ENCODE measurements at regions not wholly inside any gene's neighbourhood (a gene's known extent, or its start where the extent isn't known, plus 50 kb on each side); places are given as distances from the start of the nearest gene placed in this dataset.

GRCh38 chr6:18707714-18708439 is 320.7 kb downstream of the RNF144B start:
- no peak overlapping the region for H3K27ac Mint-ChIP-seq
- no peaks in the 10 kb centered on the region for H3K36me3 ChIP-seq (replicated peaks in 1 of 2; ENCODE audit: control insufficient read depth in 1 of 2, insufficient read depth in 2 of 2, low read length in 2 of 2)
- H3K9me3 Mint-ChIP-seq = peaks cover 0 to 11% (median 2%) of the 10 kb centered on the region in 7 donors
- no peaks in the 10 kb centered on the region for H3K4me1 ChIP-seq (ENCODE audit: control insufficient read depth in 1 of 2, insufficient read depth in 2 of 2, low read length in 2 of 2)
- H3K27ac ChIP-seq (ENCODE audit: low read depth in 1 of 2, low read length in 2 of 2) = no peak overlapping the region
- 78% methylated on average over 3 of the region's 6 CpGs for WGBS (ENCODE audit: insufficient coverage)
- intact Hi-C loops (cut with micrococcal nuclease) = no loop called here
- no peaks in the 10 kb centered on the region for H3K36me3 Mint-ChIP-seq
- no peak for TF ChIP-seq CTCF (IDR thresholded peaks at IDR 0.05)
- no peak overlapping the region for H3K4me2 ChIP-seq (replicated peaks; ENCODE audit: extremely low read depth, low read length, poor library complexity, severe bottlenecking)
- no peaks in the 10 kb centered on the region for H3K4me1 Mint-ChIP-seq
- H3K4me3 Mint-ChIP-seq = no peak overlapping the region
- H3K9me3 ChIP-seq (replicated peaks in 1 of 2; ENCODE audit: control insufficient read depth in 1 of 2, insufficient read depth in 1 of 2, low read length in 2 of 2) = no peaks in the 10 kb centered on the region
- no peak for DNase-seq
- no peaks in the 10 kb centered on the region for H4K20me1 ChIP-seq (ENCODE audit: insufficient read depth, low read length)
- H3K27me3 Mint-ChIP-seq (ENCODE audit: low read depth in 3 of 3) = no peaks in the 10 kb centered on the region
- H3K9ac ChIP-seq (ENCODE audit: insufficient read depth, low read length, poor library complexity, severe bottlenecking) = no peak overlapping the region
- no peak overlapping the region for H2AFZ ChIP-seq (ENCODE audit: insufficient read depth, low read depth, low read length, poor library complexity, severe bottlenecking)
- no peak overlapping the region for H3K4me3 ChIP-seq (replicated peaks in 1 of 3; ENCODE audit: low read depth in 2 of 3, low read length in 3 of 3)
- H3K79me2 ChIP-seq (ENCODE audit: insufficient read depth, low read length) = no peaks in the 10 kb centered on the region
- H3K27me3 ChIP-seq (ENCODE audit: control insufficient read depth in 2 of 2, insufficient read depth in 2 of 2, low read length in 2 of 2) = no peaks in the 10 kb centered on the region

- Histone ChIP-seq H2AFZ (ENCODE audit: insufficient read depth, low read depth, low read length, poor library complexity, severe bottlenecking) (no peak overlapping the region), H3K9ac (ENCODE audit: insufficient read depth, low read length, poor library complexity, severe bottlenecking) (no peak overlapping the region), H3K27ac (ENCODE audit: low read depth in 1 of 2, low read length in 2 of 2) (no peak overlapping the region), H3K36me3 (replicated peaks in 1 of 2; ENCODE audit: control insufficient read depth in 1 of 2, insufficient read depth in 2 of 2, low read length in 2 of 2) (no peaks in the 10 kb centered on the region), H3K4me2 (replicated peaks; ENCODE audit: extremely low read depth, low read length, poor library complexity, severe bottlenecking) (no peak overlapping the region), H4K20me1 (ENCODE audit: insufficient read depth, low read length) (no peaks in the 10 kb centered on the region), H3K27me3 (ENCODE audit: control insufficient read depth in 2 of 2, insufficient read depth in 2 of 2, low read length in 2 of 2) (no peaks in the 10 kb centered on the region), H3K79me2 (ENCODE audit: insufficient read depth, low read length) (no peaks in the 10 kb centered on the region), H3K4me3 (replicated peaks in 1 of 3; ENCODE audit: low read depth in 2 of 3, low read length in 3 of 3) (no peak overlapping the region), H3K4me1 (ENCODE audit: control insufficient read depth in 1 of 2, insufficient read depth in 2 of 2, low read length in 2 of 2) (no peaks in the 10 kb centered on the region), H3K9me3 (replicated peaks in 1 of 2; ENCODE audit: control insufficient read depth in 1 of 2, insufficient read depth in 1 of 2, low read length in 2 of 2) (no peaks in the 10 kb centered on the region)
- intact Hi-C loops (cut with micrococcal nuclease) = no loop called here
- Mint-ChIP-seq H3K4me3 (no peak overlapping the region), H3K9me3 (peaks cover 0 to 5% (median 2%) of the 10 kb centered on the region in 7 donors), H3K4me1 (no peaks in the 10 kb centered on the region), H3K36me3 (no peaks in the 10 kb centered on the region), H3K27ac (no peak overlapping the region), H3K27me3 (ENCODE audit: low read depth in 3 of 3) (peaks cover 0 to 3% (median 0%) of the 10 kb centered on the region in 3 donors)
- WGBS (ENCODE audit: insufficient coverage) = 40% methylated on average over 1 of the region's 4 CpGs
- no peak for DNase-seq
- no peak for TF ChIP-seq CTCF (IDR thresholded peaks at IDR 0.05)
Measured at GRCh38 chr6:18712595-18712994, 325.4 kb downstream of the RNF144B start.

All from CD14-positive monocyte (primary cell).